H54 (cell line): ENCODE measurements at regions not wholly inside any gene's neighbourhood (a gene's known extent, or its start where the extent isn't known, plus 50 kb on each side); places are given as distances from the start of the nearest gene placed in this dataset.

ENCODE experiments used
- DNase-seq: peaks from one replicate; pipeline ENCODE4 v3.0.0; 2011; ENCODE audit warnings: low spot score, mixed read lengths; ENCODE audit not compliant: insufficient read length
- FAIRE-seq: peaks from 3 replicates; lab custom pipeline; 2011; peaks lifted over from hg19 to GRCh38; lab: Jason Lieb, UNC
- POLR2A ChIP-seq: IDR thresholded peaks from 2 replicates; pipeline ENCODE4 v1.6.1; 2011; ENCODE audit warnings: low read depth, mild to moderate bottlenecking, low read length

DNA sequence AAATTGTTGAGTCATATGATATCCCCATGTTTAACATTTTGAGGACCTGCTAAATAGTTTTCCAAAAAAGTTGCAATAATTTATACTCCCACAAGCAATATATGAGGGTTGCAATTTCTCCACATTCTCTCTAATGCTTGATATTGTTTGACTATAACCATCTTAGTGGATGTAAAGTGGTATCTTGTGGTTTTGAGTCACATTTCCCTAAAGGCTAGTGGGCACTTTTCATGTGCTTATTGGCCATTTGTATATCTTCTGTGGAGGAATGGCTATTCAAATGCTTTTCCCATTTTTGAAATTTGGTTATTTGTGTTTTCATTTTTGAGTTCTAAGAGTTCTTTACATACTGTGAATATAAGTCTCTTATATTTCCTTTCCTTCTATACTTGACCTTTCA is 82.7 kb downstream of the SCG2 start:
- DNase-seq (no peak), FAIRE-seq (no peak)
- no peak for TF ChIP-seq POLR2A

- FAIRE-seq, result no peak
These were observed 79.4 kb downstream of the SCG2 start for GRCh38 chr2:223522796-223523195.

GRCh38 chr2:223523551-223524001 is 78.6 kb downstream of the SCG2 start:
- no peak for FAIRE-seq
- TF ChIP-seq POLR2A, result no peak
- DNase-seq, result no peak

More at GRCh38 chr2:223522796-223523195, 79.4 kb downstream of the SCG2 start:
- no peak for DNase-seq
- TF ChIP-seq POLR2A, result no peak

DNA sequence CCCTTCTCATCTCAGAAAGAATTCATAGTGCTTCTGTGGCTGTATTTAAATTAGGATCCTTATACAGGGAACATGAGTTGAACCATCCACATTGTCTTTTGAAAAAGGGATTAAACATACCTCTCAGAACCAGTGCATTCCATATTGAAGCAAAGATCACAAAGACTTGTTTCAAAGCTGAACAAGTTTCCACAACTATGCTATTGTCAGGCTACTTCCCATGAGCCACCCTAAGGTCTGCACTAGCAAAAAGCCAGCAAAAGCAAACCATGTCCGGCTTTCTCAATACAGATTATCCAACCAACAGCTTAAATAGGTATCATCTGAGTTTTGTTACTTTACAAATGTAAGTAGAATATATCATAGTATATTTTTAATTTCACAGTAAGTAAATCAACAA is 78.1 kb downstream of the SCG2 start:
- FAIRE-seq, result no peak
- no peak for DNase-seq
- no peak for TF ChIP-seq POLR2A

GRCh38 chr2:223526106-223526505 is 76.1 kb downstream of the SCG2 start:
- FAIRE-seq (no peak), DNase-seq (no peak)
- TF ChIP-seq POLR2A, result no peak

- no peak for TF ChIP-seq POLR2A
- FAIRE-seq, result no peak
- no peak for DNase-seq
These were observed 74.1 kb downstream of the SCG2 start for GRCh38 chr2:223528036-223528435.

DNA sequence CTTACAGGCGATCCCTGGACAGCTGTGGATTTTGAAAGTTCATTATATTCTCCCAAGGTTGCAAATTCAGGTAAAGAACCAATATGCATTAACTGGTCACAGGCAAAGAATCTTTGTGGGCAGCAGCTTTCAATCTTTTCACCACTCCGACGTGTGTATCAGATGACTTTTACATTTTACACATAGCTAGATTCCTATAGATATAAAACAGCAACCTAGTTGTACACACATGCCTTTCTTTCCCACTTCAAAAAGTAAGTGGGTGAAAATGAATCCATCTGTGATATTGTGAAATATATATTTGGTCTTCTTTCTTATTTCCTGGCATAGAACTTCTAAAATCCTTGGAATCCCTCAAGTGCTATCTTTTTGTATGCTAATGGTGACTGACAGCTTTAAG is 72.5 kb downstream of the SCG2 start:
- DNase-seq, result no peak
- FAIRE-seq, result no peak
- no peak for TF ChIP-seq POLR2A

DNA sequence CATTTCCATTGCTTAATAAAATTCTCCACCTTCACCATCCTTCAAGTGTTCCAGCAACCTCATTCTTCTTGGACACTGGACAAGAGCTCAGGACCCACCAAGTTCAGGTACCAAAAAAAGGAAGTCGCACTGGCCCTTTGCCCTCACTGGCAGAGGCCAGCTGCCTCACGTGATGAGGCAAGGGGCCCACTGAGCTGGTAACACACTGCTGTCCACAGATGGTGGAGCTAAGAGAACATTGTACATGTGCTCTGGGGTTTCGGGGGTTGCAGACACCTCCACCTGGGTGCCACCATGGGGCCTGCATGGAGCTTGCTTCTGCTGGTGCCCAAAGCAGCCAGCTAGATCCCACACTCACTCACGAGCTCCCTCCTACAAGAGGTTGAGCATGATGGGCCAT is 71.3 kb downstream of the SCG2 start:
- no peak for TF ChIP-seq POLR2A
- FAIRE-seq (no peak), DNase-seq (no peak)

DNA sequence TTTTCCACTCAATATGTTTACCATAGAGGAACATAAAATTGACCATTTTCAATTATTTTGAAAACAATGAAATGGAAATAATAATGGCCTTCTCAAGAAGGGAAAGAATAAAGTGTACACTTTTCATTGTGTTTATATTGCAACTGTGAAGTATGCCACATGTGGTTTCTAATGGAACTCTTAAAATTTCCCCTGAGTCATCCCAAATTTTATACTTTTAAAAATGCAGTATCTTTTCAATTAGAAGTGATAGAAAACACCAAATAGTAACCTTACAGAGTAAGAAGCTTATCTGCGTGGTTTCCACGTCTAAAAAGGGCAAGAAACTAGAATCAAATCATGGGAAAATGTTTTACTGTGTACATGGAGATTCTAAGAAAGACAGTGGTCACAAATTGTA is 70.0 kb downstream of the SCG2 start:
- DNase-seq (no peak), FAIRE-seq (no peak)
- no peak for TF ChIP-seq POLR2A

DNA sequence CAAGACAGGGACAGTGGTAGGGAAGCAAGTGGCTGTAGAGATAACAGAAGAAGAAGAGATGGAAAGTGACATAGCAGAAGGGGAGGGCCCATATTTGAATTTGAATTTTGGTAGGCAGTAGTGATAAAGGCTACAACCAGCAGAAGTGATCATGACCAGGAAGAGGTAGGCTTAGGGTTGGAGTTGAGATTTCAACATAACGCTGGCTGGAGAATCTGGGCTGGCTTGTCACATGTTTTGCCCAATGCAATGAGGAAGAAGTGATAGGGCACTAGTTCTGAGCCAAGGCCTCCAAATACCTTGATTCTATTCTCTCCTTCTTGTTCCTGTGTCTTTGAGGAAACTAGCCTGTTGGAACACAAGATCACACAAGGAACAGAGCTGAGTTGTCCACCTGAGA is 69.4 kb downstream of the SCG2 start:
- TF ChIP-seq POLR2A, result no peak
- FAIRE-seq (no peak), DNase-seq (no peak)

- FAIRE-seq (no peak), DNase-seq (no peak)
- no peak for TF ChIP-seq POLR2A
These were observed 65.6 kb downstream of the SCG2 start for GRCh38 chr2:223536546-223536945.

- FAIRE-seq (no peak), DNase-seq (no peak)
- no peak for TF ChIP-seq POLR2A
These were observed 65.0 kb downstream of the SCG2 start for GRCh38 chr2:223537115-223537514.

DNA sequence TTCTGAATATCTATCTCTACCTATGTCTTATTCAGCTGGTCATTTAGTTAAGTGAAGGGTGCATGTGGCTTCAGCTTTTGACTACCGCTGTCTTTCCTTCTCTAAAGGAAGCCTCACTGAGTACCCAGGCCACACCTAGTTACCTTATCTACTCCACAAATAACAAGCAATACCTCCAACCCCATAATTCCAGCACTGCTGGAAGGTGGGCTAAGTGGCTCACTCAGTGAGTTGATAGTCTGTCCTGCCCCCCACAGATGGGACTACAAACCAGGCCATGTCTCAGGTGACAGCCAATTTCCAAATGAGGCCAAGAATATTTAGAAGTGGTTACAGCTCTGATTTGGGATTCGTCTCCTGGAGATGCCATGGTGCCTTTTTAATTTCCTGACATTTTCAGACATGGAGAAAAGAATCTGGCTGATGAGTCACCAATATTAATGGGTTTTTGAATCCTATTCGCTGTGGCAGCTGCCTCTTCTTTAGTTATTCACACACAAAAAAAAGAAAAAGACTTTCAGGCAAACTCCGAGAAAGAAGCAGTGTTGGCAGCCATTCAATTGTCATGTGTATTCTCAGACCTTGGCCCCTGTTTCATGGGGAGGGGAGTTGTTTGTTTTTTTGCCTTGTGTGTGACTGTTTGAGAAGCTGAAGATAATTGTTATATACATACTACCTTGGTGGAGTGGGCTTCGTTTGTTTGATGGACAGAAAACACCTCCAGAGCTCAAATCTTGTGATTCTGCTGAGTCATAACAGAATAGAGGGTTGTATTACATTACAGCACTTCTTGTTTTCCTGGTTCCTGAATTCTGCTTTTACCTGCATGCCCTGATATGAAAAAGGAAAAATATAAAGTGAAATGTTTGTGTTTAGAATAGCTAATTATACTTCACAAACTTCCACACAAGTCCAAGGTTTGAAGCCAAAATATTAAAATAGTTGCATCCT is 64.2 kb downstream of the SCG2 start:
- TF ChIP-seq POLR2A, result no peak
- FAIRE-seq, result no peak
- no peak for DNase-seq

- FAIRE-seq (no peak), DNase-seq (no peak)
- no peak for TF ChIP-seq POLR2A
These were observed 63.2 kb downstream of the SCG2 start for GRCh38 chr2:223538920-223539440.

GRCh38 chr2:223541546-223541945 is 60.6 kb downstream of the SCG2 start:
- no peak for TF ChIP-seq POLR2A
- FAIRE-seq, result no peak
- DNase-seq, result no peak

GRCh38 chr2:223542501-223542900 is 59.7 kb downstream of the SCG2 start:
- DNase-seq, result no peak
- FAIRE-seq, result no peak
- no peak for TF ChIP-seq POLR2A
